Inferior parietal cortex (tissue), 1 donor: ENCODE measurements at regions not wholly inside any gene's neighbourhood (a gene's known extent, or its start where the extent isn't known, plus 50 kb on each side); places are given as distances from the start of the nearest gene placed in this dataset.

Source experiments
- DNase-seq: peaks from one replicate; pipeline ENCODE4 v3.0.0-alpha.2; 2016; ENCODE audit errors: extremely low spot score

DNA sequence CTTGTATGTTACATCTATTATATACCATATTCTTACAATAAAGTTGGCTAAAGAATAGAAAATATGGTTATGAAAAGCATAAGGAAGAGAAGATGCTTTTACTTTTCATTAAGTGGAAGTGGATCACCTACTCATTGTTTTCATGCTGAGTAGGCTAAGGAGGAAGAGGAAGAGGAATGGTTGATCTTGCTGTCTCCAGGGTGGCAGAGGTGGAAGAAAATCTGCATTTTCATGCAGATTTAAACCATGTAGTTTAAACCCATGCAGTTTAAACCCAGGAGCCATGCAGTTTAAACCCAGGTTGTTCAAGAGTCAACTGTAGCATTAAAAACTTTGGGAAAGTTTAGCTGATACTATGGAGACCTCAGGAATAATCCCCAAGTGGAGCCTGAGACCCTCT is 214.8 kb upstream of the NAALADL2 start:
- DNase-seq = no peak

DNA sequence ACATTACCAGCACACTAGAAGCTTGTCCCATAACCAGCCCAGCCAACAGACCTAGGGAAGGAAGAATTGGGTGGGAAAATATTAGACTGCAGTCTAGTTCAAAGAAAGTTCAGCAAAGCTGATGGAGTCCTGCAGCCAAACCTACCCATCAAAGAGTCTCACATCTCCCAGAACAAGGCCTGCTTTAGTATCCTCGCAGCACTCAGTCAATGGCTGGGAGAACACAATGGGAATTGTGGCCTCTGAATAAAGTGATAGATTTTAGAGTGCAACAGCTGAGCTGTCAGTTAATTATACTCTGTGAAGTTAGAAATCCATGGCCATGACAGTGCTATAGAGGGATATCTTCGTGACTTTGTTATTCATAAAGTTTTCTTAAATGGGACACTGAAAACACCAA is 207.2 kb upstream of the NAALADL2 start:
- peak; percentile 63 for DNase-seq

DNA sequence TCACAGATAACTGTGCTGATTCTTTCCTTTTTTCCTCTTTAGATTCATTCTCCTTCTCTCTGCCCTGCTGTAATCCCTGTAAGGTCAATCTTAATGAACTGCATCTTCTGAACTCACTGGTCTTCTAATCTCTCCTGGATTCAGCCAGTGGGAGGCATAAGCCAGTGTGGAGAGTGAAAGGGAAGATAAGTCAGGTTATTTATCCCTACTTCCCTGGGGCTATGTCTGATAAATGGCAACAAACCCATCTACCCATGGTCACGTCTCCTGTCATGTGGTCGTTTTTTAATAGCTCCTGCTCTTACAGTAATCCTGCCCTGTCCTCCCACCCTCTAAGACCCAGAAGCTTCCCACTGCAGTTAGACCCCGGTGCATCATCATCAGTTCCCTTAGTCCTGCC is 199.6 kb upstream of the NAALADL2 start:
- no peak for DNase-seq

- no peak for DNase-seq
Measured at GRCh38 chr3:174662653-174663052, 196.5 kb upstream of the NAALADL2 start.

DNA sequence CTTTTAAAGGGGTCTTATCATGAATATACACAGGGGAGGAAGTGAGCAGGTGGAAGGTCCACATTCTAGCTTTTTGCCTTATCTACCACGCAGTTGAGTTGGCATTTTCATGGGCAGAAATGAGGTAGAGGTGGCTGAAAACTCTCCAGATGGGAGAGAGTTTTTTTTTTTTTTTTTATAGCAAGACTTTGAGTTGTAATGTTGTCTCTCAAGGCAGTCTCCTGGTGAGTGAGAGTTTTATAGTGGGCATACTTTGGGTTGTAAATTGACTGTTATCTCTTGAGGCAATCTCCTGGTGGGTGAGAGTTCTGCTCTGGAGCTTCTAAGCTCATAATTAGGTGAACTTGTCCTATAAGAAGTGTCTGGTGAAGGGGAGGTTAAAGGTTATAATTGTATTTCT is 191.7 kb upstream of the NAALADL2 start:
- DNase-seq = no peak

GRCh38 chr3:174675406-174675805 is 183.7 kb upstream of the NAALADL2 start:
- DNase-seq = peak; percentile 16

GRCh38 chr3:174681784-174682183 is 177.3 kb upstream of the NAALADL2 start:
- DNase-seq = no peak

DNA sequence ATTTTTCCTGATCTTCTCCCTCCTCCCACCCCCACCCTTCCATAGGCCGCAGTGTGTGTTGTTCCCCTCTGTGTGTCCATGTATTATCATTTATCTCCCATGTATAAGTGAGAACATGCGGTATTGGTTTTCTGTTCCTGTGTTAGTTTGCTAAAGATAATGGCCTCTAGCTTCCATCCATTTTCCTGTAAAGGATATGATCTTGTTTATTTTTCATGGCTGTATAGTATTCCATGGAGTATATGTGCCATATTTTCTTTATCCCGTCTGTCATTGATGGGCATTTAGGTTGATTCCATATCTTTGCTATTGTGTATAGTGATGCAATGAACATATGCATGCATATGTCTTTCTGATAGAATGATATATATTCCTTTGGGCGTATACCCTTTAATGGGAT is 173.3 kb upstream of the NAALADL2 start:
- no peak for DNase-seq

DNA sequence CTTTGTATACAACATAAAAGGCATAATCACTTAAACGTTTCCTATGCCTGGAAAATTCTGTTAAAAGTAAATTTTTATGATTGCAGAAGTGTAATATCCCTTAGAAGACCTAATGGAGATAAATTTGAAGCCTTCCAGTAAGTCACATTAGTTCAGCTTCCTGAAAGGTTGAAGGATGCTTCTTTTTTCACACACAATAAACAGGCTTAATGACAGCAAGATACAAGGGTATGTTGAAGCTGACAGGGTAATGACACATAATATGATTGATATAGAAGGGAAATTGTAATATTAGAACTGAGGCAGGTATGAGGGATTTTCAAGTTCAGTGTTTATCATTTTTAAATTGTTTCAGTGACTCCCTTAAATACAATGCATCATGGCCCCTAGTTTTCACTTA is 161.8 kb upstream of the NAALADL2 start:
- no peak for DNase-seq

DNA sequence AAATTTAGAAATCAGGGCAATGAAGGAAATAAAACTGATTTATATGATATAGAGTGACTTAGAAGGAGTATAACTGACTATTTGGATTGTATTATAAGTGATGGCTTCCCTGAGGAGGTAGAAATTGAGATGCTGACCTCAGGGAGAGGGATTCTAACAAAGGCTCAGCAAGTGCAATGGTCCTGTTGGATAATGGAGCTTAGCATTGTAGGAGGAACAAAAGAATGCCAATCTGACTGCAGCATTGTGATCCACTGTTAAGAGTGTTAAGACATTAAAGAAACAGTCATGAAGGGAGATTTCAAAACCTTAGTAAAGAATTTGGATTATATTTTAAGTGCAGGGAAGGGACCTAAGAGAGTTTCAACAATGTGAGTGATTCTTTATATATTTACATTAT is 158.4 kb upstream of the NAALADL2 start:
- DNase-seq = no peak

GRCh38 chr3:174710612-174711011 is 148.5 kb upstream of the NAALADL2 start:
- no peak for DNase-seq

GRCh38 chr3:174715386-174715785 is 143.7 kb upstream of the NAALADL2 start:
- no peak for DNase-seq

- no peak for DNase-seq
Measured at GRCh38 chr3:174716956-174717505, 142.1 kb upstream of the NAALADL2 start.

- DNase-seq = no peak
Measured at GRCh38 chr3:174720717-174721116, 138.4 kb upstream of the NAALADL2 start.

DNA sequence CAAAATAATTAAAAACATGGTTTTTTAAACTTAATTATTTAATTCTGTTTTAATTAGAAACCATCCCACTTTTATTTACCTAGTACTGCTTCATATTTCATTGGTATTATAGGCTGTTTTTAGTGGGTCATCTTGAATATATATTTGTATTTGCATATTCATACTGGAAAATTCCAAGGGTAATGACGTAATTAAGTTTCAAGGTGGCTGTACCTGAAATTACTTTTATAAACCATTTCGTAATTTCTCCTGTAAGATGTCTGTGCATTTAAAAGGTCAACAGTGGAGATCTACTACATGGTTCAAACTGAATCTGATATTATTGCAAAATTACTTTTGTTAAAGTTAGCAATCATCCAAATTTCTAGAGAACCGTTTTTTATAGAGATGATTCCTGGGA is 133.8 kb upstream of the NAALADL2 start:
- no peak for DNase-seq

GRCh38 chr3:174737966-174738365 is 121.2 kb upstream of the NAALADL2 start:
- no peak for DNase-seq

DNA sequence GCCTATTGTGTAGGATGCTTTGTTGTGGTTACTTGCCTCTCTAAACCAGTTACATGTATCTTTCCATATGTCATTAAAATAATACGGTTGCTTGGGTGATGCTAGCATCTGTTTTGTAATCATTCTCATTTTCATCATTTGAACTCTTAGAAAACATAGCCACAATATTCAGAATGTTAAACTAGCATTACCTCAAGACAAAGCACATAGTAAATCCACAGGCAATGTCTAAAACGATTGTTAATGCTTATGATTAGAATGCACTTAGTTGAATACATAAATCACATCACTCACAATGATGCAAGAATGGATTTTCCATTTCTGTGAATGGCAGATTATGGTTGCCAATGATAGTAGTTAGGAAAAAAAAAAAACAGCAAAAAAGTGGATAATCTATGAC is 110.0 kb upstream of the NAALADL2 start:
- no peak for DNase-seq

DNA sequence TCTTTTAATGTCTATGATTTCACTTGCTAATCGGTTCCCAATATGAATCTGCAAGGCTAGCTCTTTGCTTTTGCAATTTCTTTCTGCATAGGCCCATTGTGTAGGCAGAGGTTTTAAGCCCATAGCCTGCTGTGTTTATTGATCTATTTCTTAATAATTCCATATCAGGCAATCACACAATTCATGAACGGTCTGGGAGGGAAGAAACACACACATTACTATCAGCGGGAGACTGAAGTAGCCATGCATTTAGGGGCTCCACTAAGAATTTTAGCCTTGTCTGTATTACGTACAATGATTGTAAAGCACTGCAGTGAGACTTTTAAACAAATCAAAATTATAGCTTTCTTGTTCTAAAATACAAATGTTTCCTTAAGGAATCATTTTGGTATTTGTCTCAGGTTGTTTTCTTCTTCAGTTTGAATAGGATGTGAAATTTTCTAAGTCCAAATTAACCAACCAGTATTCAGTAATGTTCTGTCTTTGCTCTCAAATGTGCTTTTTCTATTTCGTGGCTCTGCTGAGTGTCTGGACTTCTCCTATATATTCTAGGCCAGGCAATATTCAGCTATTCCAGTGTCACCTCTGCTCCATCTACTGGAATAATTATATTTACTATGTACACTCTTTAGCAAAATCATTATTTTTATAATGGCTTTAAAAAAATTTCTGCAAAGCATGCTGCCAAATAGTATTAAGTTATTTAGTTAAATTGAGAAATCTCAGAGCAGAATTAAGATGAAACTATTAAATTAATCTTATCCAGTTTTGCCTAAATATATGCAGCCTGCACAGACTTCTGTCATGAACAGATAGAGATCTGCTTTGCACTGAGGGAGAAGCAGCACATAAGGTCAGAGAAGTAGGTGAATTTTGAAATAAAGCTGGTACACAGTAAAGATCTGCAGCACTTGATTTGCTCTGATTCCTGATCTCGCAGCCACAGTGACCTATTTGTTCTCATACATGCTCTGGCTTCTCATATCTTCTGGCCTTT is 103.0 kb upstream of the NAALADL2 start:
- no peak for DNase-seq

GRCh38 chr3:174758943-174759342 is 100.2 kb upstream of the NAALADL2 start:
- no peak for DNase-seq

- DNase-seq = no peak
Measured at GRCh38 chr3:174767406-174767805, 91.7 kb upstream of the NAALADL2 start.

GRCh38 chr3:174767853-174768382 is 91.2 kb upstream of the NAALADL2 start:
- no peak for DNase-seq

DNA sequence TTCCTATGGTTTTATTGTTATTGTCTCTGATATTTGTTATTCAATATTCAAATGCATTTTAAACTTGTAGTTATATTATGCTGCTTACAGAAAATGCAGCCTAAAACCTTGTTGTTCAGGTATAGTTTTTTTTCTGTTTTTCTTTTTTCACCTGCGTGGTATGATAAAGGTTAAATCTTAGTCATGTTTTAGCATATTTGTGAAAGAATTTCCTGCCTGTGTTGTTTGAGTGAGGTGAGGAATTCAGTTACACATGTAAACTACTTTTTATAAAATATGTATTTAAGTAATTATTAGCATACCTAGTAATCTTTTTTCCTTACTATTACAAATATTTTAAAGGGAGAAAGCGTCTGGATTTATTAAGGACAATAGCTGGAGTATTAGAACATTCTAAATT is 90.0 kb upstream of the NAALADL2 start:
- DNase-seq = no peak

- DNase-seq = no peak
Measured at GRCh38 chr3:174775603-174776002, 83.5 kb upstream of the NAALADL2 start.
